ENCODE measurements at regions not wholly inside any gene's neighbourhood (a gene's known extent, or its start where the extent isn't known, plus 50 kb on each side); places are given as distances from the start of the nearest gene placed in this dataset.

DNA sequence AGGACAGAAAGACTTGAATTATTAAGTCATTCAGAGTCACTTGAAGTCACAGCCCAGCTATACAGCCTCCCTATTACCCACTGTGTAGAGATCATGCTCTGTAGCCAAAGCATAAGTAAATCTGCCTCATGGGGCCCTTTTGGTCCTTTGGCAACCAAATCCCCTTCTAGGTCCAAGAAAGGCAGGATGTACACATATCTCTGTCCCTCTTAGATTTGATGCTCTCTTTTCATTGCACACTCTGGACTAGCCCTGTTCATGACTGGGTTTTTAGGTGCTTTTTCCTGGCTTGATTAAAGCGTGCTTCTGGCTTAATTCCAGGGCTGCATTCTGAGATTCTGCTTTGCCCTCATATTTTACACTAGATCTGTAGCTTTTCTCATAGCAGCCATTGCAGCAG, 296.8 kb downstream of the TENT5A start:
- Histone ChIP-seq H3K9ac (ENCODE audit: low read length) (no peak overlapping the region), H3K27ac (ENCODE audit: low read depth, low read length, poor library complexity, severe bottlenecking) (no peak overlapping the region), H3K9me2 (ENCODE audit: low read depth, low read length) (no peaks in the 10 kb centered on the region), H3K27me3 (ENCODE audit: insufficient read depth, low read length) (no peaks in the 10 kb centered on the region), H3K9me3 (ENCODE audit: low read length) (no peaks in the 10 kb centered on the region), H2AFZ (ENCODE audit: low read length) (no peak overlapping the region), H3F3A (ENCODE audit: insufficient read depth, low read length) (no peaks in the 10 kb centered on the region), H3K4me1 (ENCODE audit: insufficient read depth, low read length, severe bottlenecking) (no peaks in the 10 kb centered on the region), H3K4me3 (ENCODE audit: low read depth, low read length, poor library complexity, severe bottlenecking) (no peak overlapping the region), H3K4me2 (ENCODE audit: low read length) (no peak overlapping the region), H4K20me1 (ENCODE audit: insufficient read depth, low read length) (no peaks in the 10 kb centered on the region), H3K79me2 (ENCODE audit: insufficient read depth, low read length) (no peaks in the 10 kb centered on the region), H3K36me3 (ENCODE audit: insufficient read depth, low read length) (no peaks in the 10 kb centered on the region)
- TF ChIP-seq EZH2 (IDR thresholded peaks at IDR 0.05; ENCODE audit: borderline replicate concordance, low read length): no peak
- TF ChIP-seq, protein P1, sequence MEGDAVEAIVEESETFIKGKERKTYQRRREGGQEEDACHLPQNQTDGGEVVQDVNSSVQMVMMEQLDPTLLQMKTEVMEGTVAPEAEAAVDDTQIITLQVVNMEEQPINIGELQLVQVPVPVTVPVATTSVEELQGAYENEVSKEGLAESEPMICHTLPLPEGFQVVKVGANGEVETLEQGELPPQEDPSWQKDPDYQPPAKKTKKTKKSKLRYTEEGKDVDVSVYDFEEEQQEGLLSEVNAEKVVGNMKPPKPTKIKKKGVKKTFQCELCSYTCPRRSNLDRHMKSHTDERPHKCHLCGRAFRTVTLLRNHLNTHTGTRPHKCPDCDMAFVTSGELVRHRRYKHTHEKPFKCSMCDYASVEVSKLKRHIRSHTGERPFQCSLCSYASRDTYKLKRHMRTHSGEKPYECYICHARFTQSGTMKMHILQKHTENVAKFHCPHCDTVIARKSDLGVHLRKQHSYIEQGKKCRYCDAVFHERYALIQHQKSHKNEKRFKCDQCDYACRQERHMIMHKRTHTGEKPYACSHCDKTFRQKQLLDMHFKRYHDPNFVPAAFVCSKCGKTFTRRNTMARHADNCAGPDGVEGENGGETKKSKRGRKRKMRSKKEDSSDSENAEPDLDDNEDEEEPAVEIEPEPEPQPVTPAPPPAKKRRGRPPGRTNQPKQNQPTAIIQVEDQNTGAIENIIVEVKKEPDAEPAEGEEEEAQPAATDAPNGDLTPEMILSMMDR (IDR thresholded peaks at IDR 0.05; ENCODE audit: low read length): no peak

DNA sequence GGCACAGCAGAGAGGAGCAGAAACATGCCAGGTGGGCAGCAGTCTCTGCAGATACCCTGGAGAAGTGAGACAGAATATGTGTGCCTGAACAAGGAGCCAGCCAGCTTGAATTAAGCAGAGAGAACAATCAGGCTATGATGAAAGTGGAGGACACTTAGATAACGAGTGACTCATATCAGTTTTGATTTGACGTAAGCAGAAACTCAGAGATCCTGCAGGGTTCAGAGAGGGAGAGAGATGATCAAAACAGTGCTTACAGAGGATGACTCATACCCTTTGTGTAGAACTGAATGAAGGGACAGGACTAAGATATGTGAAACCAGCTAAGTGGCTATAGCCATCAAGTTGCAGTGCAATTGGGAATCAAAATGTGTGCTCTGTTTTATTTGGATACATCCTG, 300.7 kb downstream of the TENT5A start:
- Histone ChIP-seq H3F3A (ENCODE audit: insufficient read depth, low read length) (no peaks in the 10 kb centered on the region), H3K36me3 (ENCODE audit: insufficient read depth, low read length) (no peaks in the 10 kb centered on the region), H3K9me2 (ENCODE audit: low read depth, low read length) (no peaks in the 10 kb centered on the region), H3K79me2 (ENCODE audit: insufficient read depth, low read length) (no peaks in the 10 kb centered on the region), H3K27ac (ENCODE audit: low read depth, low read length, poor library complexity, severe bottlenecking) (no peak overlapping the region), H3K27me3 (ENCODE audit: insufficient read depth, low read length) (no peaks in the 10 kb centered on the region), H3K4me2 (ENCODE audit: low read length) (no peak overlapping the region), H3K9me3 (ENCODE audit: low read length) (no peaks in the 10 kb centered on the region), H2AFZ (ENCODE audit: low read length) (no peak overlapping the region), H4K20me1 (ENCODE audit: insufficient read depth, low read length) (no peaks in the 10 kb centered on the region), H3K4me3 (ENCODE audit: low read depth, low read length, poor library complexity, severe bottlenecking) (no peak overlapping the region), H3K4me1 (ENCODE audit: insufficient read depth, low read length, severe bottlenecking) (no peaks in the 10 kb centered on the region), H3K9ac (ENCODE audit: low read length) (no peak overlapping the region)
- no peak for TF ChIP-seq EZH2 (IDR thresholded peaks at IDR 0.05; ENCODE audit: borderline replicate concordance, low read length)
- TF ChIP-seq, protein P1 (IDR thresholded peaks at IDR 0.05; ENCODE audit: low read length): no peak

DNA sequence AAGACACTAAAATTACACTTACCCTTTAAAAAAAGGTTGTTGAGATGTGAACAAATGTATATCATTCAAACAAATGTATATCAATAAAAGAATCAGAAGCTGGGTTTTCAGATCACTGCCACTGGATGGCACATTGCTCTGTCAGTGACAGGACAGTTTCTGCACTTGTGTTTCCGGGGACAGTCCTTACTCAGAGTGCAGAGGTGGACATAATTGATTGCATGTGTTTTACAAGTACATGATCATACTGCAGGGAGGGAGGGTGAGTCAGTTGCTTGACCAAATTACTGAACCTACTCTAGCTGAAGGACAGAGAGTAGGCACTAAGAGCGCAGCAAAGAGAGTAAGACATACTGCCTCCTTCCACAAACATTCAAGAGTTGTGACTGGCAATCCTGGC, 302.3 kb downstream of the TENT5A start:
- no peak overlapping the region for H3K27ac ChIP-seq (ENCODE audit: low read depth, low read length, poor library complexity, severe bottlenecking)
- H3K4me3 ChIP-seq (ENCODE audit: low read depth, low read length, poor library complexity, severe bottlenecking): no peak overlapping the region
- no peaks in the 10 kb centered on the region for H3K9me3 ChIP-seq (ENCODE audit: low read length)
- H2AFZ ChIP-seq (ENCODE audit: low read length): no peak overlapping the region
- no peaks in the 10 kb centered on the region for H3K79me2 ChIP-seq (ENCODE audit: insufficient read depth, low read length)
- H3K4me2 ChIP-seq (ENCODE audit: low read length): no peak overlapping the region
- no peaks in the 10 kb centered on the region for H3K27me3 ChIP-seq (ENCODE audit: insufficient read depth, low read length)
- TF ChIP-seq, protein P1 (IDR thresholded peaks at IDR 0.05; ENCODE audit: low read length): no peak
- TF ChIP-seq EZH2 (IDR thresholded peaks at IDR 0.05; ENCODE audit: borderline replicate concordance, low read length): no peak
- H3K4me1 ChIP-seq (ENCODE audit: insufficient read depth, low read length, severe bottlenecking): no peaks in the 10 kb centered on the region
- H3K36me3 ChIP-seq (ENCODE audit: insufficient read depth, low read length): no peaks in the 10 kb centered on the region
- H4K20me1 ChIP-seq (ENCODE audit: insufficient read depth, low read length): no peaks in the 10 kb centered on the region
- no peaks in the 10 kb centered on the region for H3F3A ChIP-seq (ENCODE audit: insufficient read depth, low read length)
- no peaks in the 10 kb centered on the region for H3K9me2 ChIP-seq (ENCODE audit: low read depth, low read length)
- no peak overlapping the region for H3K9ac ChIP-seq (ENCODE audit: low read length)

Measured in OCI-LY1 (cell line).